ENCODE measurements at regions not wholly inside any gene's neighbourhood (a gene's known extent, or its start where the extent isn't known, plus 50 kb on each side); places are given as distances from the start of the nearest gene placed in this dataset.
"Not testable (repeated sequence)": the region's sequence is repeated elsewhere in the genome, so short reads cannot be mapped to it uniquely, and the experiment has no call there.

GRCh38 chr3:86793786-86794185 is 197.2 kb downstream of the VGLL3 start:
- no peak for DNase-seq

- DNase-seq = no peak
Observed at GRCh38 chr3:86792316-86792715, 198.6 kb downstream of the VGLL3 start.

- DNase-seq = no peak
Observed at GRCh38 chr3:86790884-86791549, 199.9 kb downstream of the VGLL3 start.

GRCh38 chr3:86788371-86788770 is 202.6 kb downstream of the VGLL3 start:
- no peak for DNase-seq

- DNase-seq = no peak
Observed at GRCh38 chr3:86787091-86787490, 203.9 kb downstream of the VGLL3 start.

GRCh38 chr3:86785386-86785785 is 205.6 kb downstream of the VGLL3 start:
- no peak for DNase-seq

- no peak for DNase-seq
Observed at GRCh38 chr3:86782866-86783265, 208.1 kb downstream of the VGLL3 start.

GRCh38 chr3:86782286-86782685 is 208.7 kb downstream of the VGLL3 start:
- DNase-seq = no peak

GRCh38 chr3:86774082-86774691 is 216.8 kb downstream of the VGLL3 start:
- DNase-seq = no peak

- DNase-seq = no peak
Observed at GRCh38 chr3:86772699-86773098, 218.2 kb downstream of the VGLL3 start.

GRCh38 chr3:86771741-86772512 is 219.0 kb downstream of the VGLL3 start:
- no peak for DNase-seq

- DNase-seq = no peak
Observed at GRCh38 chr3:86766331-86766730, 224.6 kb downstream of the VGLL3 start.

GRCh38 chr3:86757322-86758179 is 233.4 kb downstream of the VGLL3 start:
- DNase-seq = not testable (repeated sequence)

- no peak for DNase-seq
Observed at GRCh38 chr3:86748015-86748414, 242.9 kb downstream of the VGLL3 start.

GRCh38 chr3:86744051-86744450 is 246.9 kb downstream of the VGLL3 start:
- DNase-seq = no peak

- no peak for DNase-seq
Observed at GRCh38 chr3:86743233-86743632, 247.7 kb downstream of the VGLL3 start.

- DNase-seq = no peak
Observed at GRCh38 chr3:86740751-86741150, 250.2 kb downstream of the VGLL3 start.

GRCh38 chr3:86739244-86739643 is 251.7 kb downstream of the VGLL3 start:
- no peak for DNase-seq

GRCh38 chr3:86738684-86739083 is 252.3 kb downstream of the VGLL3 start:
- DNase-seq = no peak

GRCh38 chr3:86737517-86737916 is 253.4 kb downstream of the VGLL3 start:
- DNase-seq = no peak

- DNase-seq = no peak
Observed at GRCh38 chr3:86733257-86733656, 257.7 kb downstream of the VGLL3 start.

GRCh38 chr3:86731501-86731901 is 259.4 kb downstream of the VGLL3 start:
- DNase-seq = no peak

GRCh38 chr3:86723433-86723832 is 267.5 kb downstream of the VGLL3 start:
- DNase-seq = no peak

Data from CD4-positive, alpha-beta T cell treated with Interleukin-4 for 4 hours (primary cell).